ENCODE measurements at regions not wholly inside any gene's neighbourhood (a gene's known extent, or its start where the extent isn't known, plus 50 kb on each side); places are given as distances from the start of the nearest gene placed in this dataset.

GRCh38 chr6:115216835-115217234 lies 843.9 kb downstream of the FRK start:
- H3K4me1 ChIP-seq = peaks cover 5% of the 10 kb centered on the region
- H3K9me3 ChIP-seq (ENCODE audit: low read depth) = no peaks in the 10 kb centered on the region
- H3K27ac ChIP-seq = no peak overlapping the region
- Mint-ChIP-seq H3K36me3 (no peaks in the 10 kb centered on the region), H3K9me3 (peaks cover 3% of the 10 kb centered on the region), H3K4me1 (peaks cover 6% of the 10 kb centered on the region), H3K4me3 (no peak overlapping the region), H3K27me3 (ENCODE audit: insufficient read depth, low read depth) (no peaks in the 10 kb centered on the region), H3K27ac (no peak overlapping the region)
- H3F3A ChIP-seq (ENCODE audit: low read depth) = peaks cover 10% of the 10 kb centered on the region
- no peaks in the 10 kb centered on the region for H3K36me3 ChIP-seq
- no peak overlapping the region for H3K9ac ChIP-seq
- H3K4me2 ChIP-seq = no peak overlapping the region
- H3K4me3 ChIP-seq = no peak overlapping the region
- no peaks in the 10 kb centered on the region for H3K79me2 ChIP-seq (ENCODE audit: low read depth)
- DNase-seq (ENCODE audit: low spot score) = no peak
- no peaks in the 10 kb centered on the region for H4K20me1 ChIP-seq (ENCODE audit: low read depth)
- no peak for TF ChIP-seq CTCF (IDR thresholded peaks at IDR 0.05)
- no peak for TF ChIP-seq EZH2 (IDR thresholded peaks at IDR 0.05)
- no peak for TF ChIP-seq EZH2phosphoT487 (IDR thresholded peaks at IDR 0.05)
- no peak overlapping the region for H2AFZ ChIP-seq (replicated peaks)
- H3K27me3 ChIP-seq = no peaks in the 10 kb centered on the region

- no peaks in the 10 kb centered on the region for H3K27me3 Mint-ChIP-seq (ENCODE audit: insufficient read depth, low read depth)
- no peak overlapping the region for H2AFZ ChIP-seq (replicated peaks)
- no peak for TF ChIP-seq EZH2phosphoT487 (IDR thresholded peaks at IDR 0.05)
- TF ChIP-seq CTCF (IDR thresholded peaks at IDR 0.05) = no peak
- no peak for TF ChIP-seq EZH2 (IDR thresholded peaks at IDR 0.05)
Measured at GRCh38 chr6:115214283-115214682, 846.4 kb downstream of the FRK start.

GRCh38 chr6:115203381-115203780 lies 857.3 kb downstream of the FRK start:
- Mint-ChIP-seq H3K27ac (no peak overlapping the region), H3K27me3 (ENCODE audit: insufficient read depth, low read depth) (peaks cover 3% of the 10 kb centered on the region), H3K4me3 (no peak overlapping the region), H3K36me3 (no peaks in the 10 kb centered on the region), H3K4me1 (no peaks in the 10 kb centered on the region), H3K9me3 (peaks cover 5% of the 10 kb centered on the region)
- no peaks in the 10 kb centered on the region for H3K79me2 ChIP-seq (ENCODE audit: low read depth)
- TF ChIP-seq EZH2phosphoT487 (IDR thresholded peaks at IDR 0.05) = no peak
- TF ChIP-seq EZH2 (IDR thresholded peaks at IDR 0.05) = no peak
- no peak for TF ChIP-seq CTCF (IDR thresholded peaks at IDR 0.05)
- H3K27ac ChIP-seq = no peak overlapping the region
- H3K36me3 ChIP-seq = no peaks in the 10 kb centered on the region
- no peaks in the 10 kb centered on the region for H3K4me1 ChIP-seq
- no peak for DNase-seq (ENCODE audit: low spot score)
- no peak overlapping the region for H2AFZ ChIP-seq (replicated peaks)
- no peaks in the 10 kb centered on the region for H3F3A ChIP-seq (ENCODE audit: low read depth)
- no peak overlapping the region for H3K4me3 ChIP-seq
- H3K4me2 ChIP-seq = no peak overlapping the region
- no peaks in the 10 kb centered on the region for H3K27me3 ChIP-seq
- H3K9ac ChIP-seq = no peak overlapping the region
- H4K20me1 ChIP-seq (ENCODE audit: low read depth) = no peaks in the 10 kb centered on the region
- no peaks in the 10 kb centered on the region for H3K9me3 ChIP-seq (ENCODE audit: low read depth)

More at GRCh38 chr6:115214283-115214682, 846.4 kb downstream of the FRK start:
- H4K20me1 ChIP-seq (ENCODE audit: low read depth) = no peaks in the 10 kb centered on the region
- Mint-ChIP-seq H3K27ac (no peak overlapping the region), H3K4me3 (no peak overlapping the region), H3K9me3 (peaks cover 5% of the 10 kb centered on the region), H3K36me3 (no peaks in the 10 kb centered on the region), H3K4me1 (no peaks in the 10 kb centered on the region)
- no peaks in the 10 kb centered on the region for H3K9me3 ChIP-seq (ENCODE audit: low read depth)
- H3K4me3 ChIP-seq = no peak overlapping the region
- no peaks in the 10 kb centered on the region for H3K4me1 ChIP-seq
- no peaks in the 10 kb centered on the region for H3K27me3 ChIP-seq
- no peaks in the 10 kb centered on the region for H3K79me2 ChIP-seq (ENCODE audit: low read depth)
- H3K36me3 ChIP-seq = no peaks in the 10 kb centered on the region
- H3K4me2 ChIP-seq = no peak overlapping the region
- no peak overlapping the region for H3K9ac ChIP-seq
- no peak overlapping the region for H3K27ac ChIP-seq
- no peak for DNase-seq (ENCODE audit: low spot score)
- no peaks in the 10 kb centered on the region for H3F3A ChIP-seq (ENCODE audit: low read depth)

Data from neural progenitor cell (in vitro differentiated cells).